ENCODE measurements at regions not wholly inside any gene's neighbourhood (a gene's known extent, or its start where the extent isn't known, plus 50 kb on each side); places are given as distances from the start of the nearest gene placed in this dataset.

DNA sequence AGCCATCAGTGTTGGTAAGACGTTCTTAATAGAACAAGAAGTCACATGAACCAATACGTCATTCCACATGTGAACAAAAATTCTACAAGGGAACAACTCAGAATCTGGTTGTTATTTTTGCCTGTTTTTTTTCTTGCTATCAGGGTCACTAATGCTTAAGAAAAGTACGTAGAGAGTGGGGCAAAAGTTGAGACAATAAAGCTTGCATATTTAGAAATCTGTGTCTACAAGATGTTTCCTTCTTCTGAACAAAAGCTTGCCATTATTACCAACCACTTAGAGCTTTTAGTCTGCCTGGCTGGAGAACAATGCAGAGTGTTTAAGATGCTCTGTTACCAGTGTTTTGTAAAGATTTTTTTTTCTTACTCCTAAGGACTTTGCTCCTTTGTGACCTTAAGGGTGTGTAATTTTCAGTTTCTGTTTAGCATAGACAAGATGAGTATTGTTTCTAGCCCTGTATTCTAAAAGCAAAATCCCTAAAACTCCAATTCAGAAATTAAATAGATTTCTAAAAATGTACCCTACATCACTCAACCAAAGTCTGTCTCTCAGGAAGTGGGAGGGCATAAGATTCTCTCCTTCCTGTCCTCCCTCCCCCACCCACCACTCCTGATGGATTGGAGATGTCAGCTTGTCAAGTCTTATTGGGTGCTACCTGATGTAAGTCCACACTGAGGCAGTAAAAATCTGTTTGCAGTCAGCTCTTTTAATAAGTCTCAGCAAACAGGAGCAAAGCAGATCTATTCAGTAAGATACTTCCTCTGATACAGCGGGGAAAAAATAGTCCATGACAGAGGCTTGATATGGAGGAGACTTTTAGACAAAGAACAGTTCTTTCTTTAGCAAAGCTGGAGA is 267.6 kb downstream of the GRIN2B start:
- TF ChIP-seq, protein P1, sequence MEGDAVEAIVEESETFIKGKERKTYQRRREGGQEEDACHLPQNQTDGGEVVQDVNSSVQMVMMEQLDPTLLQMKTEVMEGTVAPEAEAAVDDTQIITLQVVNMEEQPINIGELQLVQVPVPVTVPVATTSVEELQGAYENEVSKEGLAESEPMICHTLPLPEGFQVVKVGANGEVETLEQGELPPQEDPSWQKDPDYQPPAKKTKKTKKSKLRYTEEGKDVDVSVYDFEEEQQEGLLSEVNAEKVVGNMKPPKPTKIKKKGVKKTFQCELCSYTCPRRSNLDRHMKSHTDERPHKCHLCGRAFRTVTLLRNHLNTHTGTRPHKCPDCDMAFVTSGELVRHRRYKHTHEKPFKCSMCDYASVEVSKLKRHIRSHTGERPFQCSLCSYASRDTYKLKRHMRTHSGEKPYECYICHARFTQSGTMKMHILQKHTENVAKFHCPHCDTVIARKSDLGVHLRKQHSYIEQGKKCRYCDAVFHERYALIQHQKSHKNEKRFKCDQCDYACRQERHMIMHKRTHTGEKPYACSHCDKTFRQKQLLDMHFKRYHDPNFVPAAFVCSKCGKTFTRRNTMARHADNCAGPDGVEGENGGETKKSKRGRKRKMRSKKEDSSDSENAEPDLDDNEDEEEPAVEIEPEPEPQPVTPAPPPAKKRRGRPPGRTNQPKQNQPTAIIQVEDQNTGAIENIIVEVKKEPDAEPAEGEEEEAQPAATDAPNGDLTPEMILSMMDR (conservative IDR thresholded peaks at IDR 0.05; ENCODE audit: low read depth, low read length) = no peak
- TF ChIP-seq EZH2 (IDR thresholded peaks at IDR 0.05; ENCODE audit: low read length, unreplicated experiment) = no peak
- TF ChIP-seq EZH2phosphoT487 (IDR thresholded peaks at IDR 0.05; ENCODE audit: borderline replicate concordance, low read length) = no peak
